Right lobe of liver (tissue), 4 donors: ENCODE measurements at regions not wholly inside any gene's neighbourhood (a gene's known extent, or its start where the extent isn't known, plus 50 kb on each side); places are given as distances from the start of the nearest gene placed in this dataset.

Source experiments
- CTCF ChIP-seq, 4 donors: fragments of 200-600 bp in 3 of 4; fragments of 450-650 bp in 1 of 4; IDR thresholded peaks; one replicate each; pipeline versions ENCODE4 v1.5.1 to v1.8.0; 2016 to 2022; ENCODE audit warnings: antibody characterized with exemption in 4 of 4, mild to moderate bottlenecking in 2 of 4
- POLR2A ChIP-seq: fragments of 450-650 bp; IDR thresholded peaks from one replicate; pipeline ENCODE4 v1.6.1; 2017; ENCODE audit warnings: antibody characterized with exemption, mild to moderate bottlenecking
- donor health status: DM: no; HTN: no; CAD: no.
- donor health status: DM: no; HTN: no; CAD: no.
- donor health status: DM: no; HTN: yes; CAD: no.

GRCh38 chr22:47691152-47691895 is 928.9 kb downstream of the TBC1D22A start:
- TF ChIP-seq CTCF (IDR thresholded peaks at IDR 0.05) (no peak), POLR2A (no peak)
